NK-92 treated with Interleukin-12 subunit alpha and Interleukin-12 subunit beta, amount 100 ng/mL, for 24 hours (cell line): ENCODE measurements at regions not wholly inside any gene's neighbourhood (a gene's known extent, or its start where the extent isn't known, plus 50 kb on each side); places are given as distances from the start of the nearest gene placed in this dataset.
"Not testable (repeated sequence)": the region's sequence is repeated elsewhere in the genome, so short reads cannot be mapped to it uniquely, and the experiment has no call there.

Experiments used
- DNase-seq: peaks from one replicate; lab custom pipeline; 2025; lab: John Stamatoyannopoulos, UW

DNA sequence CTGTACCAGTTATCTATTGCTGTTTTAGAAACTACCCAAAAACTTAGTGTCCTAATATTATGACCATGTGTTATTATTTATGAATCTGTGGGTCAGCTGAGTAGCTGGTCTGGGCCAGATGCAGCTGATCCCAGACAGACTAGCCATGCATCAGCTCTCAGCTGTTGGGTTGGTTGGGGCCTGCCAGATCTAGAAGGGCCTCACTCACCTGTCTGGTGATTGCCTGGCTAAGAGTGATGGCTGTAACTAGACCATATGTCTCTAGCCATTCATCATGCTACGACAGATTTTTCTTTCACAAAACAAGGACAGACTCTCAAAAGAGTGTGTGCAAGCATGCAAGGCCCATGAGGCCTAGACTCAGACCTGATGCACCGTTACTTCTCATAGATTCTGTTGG is 403.2 kb downstream of the SAMD5 start:
- DNase-seq = no peak

DNA sequence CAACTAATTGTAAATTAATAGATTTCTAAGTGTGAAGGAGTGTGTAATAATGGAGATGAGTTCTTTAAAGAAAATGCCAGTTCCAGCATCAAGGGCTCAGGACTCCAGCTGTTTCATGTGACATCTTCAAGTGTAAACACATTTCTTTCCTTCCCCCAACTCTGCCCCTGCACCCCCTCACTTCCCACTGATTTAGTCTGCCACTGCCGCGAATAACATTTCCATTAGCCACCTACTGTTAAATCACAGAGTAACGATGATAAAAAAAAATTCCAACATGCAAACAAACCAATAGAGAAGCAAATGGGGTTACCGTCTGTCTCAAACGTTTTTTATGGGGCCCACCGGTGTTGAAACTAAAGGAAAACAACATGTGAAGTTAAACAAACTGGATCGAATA is 414.3 kb downstream of the SAMD5 start:
- no peak for DNase-seq

DNA sequence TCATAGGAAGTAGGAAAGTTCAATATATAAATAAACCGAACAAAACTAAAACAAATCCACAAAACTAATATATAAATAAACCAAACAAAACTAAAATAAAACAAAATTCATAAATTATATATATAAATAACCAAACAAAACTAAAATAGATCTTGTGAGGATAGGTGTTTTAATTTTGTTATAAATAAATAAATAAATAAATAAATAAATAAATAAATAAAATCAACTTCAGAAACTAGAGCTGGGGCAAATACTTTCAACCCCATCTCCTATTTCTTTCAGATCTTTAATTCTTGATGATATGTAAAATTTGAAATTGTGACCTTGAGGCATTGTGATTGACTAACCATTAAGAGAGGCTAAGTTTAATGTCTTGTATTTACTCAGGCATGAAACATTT is 416.1 kb downstream of the SAMD5 start:
- DNase-seq = no peak

DNA sequence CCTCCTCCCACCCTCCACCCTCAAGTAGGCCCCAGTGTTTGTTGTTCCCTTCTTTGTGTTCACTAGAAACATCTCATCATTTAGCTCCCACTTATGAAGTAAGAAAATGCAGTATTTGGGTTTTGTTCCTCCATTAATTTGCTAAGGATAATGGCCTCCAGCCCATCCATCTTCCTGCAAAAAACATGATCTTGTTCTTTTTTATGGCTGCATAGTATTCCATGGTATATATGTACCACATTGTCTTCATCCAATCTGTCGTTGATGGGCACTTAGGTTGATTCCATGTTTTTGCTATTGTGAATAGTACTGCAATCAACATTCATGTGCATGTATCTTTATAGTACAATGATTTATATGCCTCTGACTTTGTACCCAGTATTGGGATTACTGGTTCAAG is 416.8 kb upstream of the SASH1 start:
- no peak for DNase-seq

DNA sequence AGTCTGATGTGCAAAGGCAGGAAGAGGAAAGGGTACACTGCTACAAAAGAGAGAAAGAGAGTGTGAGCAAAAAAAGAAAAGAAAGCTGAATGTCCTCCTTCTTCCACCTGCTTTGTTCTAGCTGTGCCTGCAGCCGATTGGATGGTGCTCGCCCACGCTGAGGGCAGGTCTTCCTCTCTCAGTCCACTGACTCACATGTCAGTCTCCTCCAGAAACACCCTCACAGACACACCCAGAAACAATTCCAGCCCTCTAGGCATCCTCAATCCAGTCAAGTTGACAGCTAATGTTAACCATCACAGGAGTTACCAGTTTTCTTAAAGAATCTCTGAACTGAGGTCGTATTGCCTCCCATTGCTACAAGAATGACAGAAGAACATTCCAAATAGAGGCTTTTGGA is 411.9 kb upstream of the SASH1 start:
- no peak for DNase-seq

DNA sequence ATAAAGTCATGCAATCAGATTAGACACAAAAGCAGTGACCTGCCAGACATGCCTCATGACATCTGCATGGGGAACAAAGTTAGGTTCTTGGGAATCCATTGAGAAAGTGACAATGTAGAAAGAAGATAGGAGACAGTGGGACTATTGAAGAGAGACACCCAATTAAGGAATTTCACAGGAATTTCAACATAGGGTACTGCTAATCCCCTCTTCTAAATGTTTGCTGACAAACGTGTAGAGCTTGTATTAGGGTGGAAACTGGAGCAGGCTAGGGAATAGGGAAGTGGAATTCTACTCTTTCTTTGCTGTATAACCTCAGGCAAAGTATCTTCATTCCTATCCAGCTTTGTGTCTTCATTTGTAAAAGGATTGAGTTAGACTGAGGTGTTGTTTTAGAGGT is 409.4 kb upstream of the SASH1 start:
- DNase-seq = no peak

DNA sequence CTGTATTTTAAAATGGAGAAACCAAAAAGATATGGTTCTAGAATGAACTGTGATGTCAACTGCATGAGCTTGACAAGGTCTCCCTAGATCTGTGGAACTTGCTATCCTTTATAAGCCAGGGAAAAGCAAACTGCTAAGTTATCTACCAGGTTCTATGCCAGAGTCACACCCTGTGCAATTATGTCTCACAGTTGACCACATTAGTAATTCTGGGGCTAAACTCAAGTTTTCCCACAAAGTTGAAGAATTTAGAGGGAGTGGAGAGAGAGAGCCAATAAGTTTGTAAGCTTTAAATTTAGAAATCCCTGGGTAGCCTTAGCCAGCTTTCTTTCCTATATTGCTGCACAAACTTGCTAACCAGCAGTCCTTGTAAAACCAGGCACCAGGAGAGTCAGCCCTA is 407.0 kb upstream of the SASH1 start:
- no peak for DNase-seq

DNA sequence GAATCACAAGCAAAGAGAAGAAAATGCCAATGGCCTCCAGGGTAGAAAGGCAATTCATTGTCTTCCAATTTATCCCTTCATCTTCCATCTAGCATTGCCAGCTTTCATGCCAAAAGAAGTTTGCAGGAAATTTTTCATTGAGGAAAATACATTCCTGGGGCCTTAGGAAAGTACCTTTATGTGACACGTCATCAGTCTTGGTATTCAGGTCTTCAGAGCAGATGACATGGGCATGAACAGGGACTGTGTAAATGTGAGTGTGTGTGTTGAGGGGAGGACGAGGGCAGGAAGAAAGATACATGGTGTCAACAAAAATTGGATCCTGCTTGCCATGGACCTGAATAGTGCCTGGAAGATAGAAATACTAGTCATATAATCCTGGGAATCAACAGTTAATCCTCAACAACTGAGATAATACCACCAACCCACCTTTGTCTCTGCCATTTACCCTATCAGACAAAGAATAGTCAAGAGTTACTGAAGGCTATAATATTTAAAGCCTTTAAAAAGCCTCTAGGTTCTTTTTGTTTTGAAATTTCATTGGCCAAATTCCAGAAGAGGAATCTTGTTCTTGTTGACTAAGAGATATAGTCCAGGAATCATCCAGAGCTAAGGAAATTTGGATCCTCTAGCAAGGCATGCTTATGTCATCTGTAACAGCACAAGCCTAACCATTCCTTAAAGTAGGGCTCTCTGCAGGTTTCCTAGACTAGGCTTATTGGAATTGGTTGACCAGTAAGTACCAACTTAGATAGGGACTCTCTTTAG is 405.8 kb upstream of the SASH1 start:
- DNase-seq = no peak

DNA sequence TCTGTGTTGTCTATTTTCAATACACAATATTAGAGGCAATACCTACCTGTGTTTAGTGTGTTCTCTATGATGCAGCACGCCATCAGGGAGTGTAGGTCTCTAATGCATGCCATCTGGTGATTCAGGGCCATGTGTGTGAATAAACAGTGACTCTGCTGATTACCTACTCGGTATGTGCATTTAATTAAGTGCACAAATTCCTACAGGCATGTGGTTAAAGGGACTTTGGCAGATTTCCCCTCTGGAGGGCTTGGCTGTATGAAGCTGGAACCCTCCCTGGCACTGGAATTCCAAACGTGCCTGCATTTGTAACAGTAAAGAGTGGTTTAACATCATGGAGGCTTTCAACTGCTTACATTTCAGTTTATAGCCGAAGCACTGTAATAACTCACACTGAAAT is 401.5 kb upstream of the SASH1 start:
- no peak for DNase-seq

DNA sequence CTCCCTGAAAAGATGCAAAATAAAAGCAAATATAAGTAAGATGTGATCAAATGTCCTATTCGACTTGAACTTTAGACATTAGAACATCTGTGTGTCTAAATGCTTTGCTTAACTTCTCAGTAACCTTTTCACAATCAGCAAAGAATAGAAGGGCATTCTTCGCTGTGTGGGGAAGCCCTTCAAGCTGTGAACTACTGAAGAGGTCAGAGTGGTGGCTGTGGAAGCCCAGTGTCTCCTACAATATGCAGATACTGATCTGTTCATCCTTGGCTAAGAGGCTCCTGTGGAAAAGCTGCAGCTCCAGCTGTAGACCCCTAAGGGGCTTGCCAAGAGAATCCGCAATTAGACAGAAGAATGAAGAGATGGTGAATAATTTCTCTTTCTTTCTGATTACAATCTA is 400.3 kb upstream of the SASH1 start:
- DNase-seq = no peak

DNA sequence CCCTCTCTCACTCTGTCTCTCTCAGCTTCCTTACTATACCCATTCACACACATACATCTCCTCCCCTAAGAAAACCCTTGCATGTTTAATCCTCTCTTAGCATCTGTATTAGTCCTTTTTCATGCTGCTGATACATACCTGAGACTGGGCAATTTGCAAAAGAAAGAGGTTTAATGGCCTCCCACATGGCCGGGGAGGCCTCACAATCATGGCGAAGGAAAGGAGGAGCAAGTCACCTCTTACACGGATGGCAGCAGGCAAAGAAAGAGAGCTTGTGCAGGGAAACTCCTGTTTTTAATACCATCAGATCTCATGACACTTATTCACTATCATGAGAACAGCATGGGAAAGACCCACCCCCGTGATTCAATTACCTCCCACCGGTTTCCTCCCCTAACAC is 398.5 kb upstream of the SASH1 start:
- DNase-seq = no peak

DNA sequence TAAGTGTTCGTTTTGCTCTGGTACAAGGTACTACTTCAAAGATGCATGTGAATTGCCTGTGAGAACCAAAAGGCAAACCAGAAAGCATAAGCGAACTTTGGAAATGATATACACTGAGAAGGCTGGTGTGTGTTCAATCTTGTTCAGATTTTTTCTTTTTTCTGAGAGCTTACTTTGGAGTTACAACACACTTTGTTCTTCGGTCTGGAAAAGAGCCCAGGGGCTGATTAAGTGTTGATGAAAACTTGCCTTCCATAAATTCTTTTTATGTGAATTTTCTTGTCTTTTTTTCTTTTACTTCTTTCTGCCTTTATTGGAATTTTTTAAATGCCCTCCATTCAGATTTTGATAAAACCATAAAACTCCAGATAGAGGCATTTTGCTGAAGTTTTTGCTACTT is 395.1 kb upstream of the SASH1 start:
- DNase-seq = no peak

DNA sequence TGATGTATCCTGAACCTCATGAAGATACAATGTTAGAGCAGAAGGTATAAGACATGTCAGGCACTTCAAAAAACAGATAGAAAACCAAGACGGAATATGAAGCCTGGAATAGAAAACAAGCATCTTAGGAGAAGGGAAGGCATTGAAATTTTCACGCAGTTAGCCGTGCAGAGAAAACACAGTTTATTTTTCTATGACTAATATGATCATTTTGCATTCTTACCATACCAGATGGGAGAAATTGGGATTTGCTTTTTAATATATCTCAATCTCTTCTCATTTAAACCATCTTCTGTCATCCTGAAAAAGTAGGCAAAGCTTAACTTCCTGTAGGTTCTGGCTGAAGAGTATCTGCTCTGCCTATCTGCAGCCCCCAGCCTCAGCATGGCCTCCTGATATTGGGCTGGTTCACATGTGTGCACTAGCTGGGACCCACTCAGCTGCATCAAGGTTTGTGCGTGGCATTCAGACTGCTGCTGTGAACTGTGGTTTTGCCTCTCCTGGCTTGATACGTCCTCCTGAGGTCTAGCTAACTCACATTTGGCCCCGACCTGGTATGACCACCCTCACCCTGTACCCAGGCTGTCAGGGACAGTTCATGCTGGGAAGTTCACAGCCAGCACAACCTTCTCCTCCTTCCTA is 392.5 kb upstream of the SASH1 start:
- DNase-seq = no peak

DNA sequence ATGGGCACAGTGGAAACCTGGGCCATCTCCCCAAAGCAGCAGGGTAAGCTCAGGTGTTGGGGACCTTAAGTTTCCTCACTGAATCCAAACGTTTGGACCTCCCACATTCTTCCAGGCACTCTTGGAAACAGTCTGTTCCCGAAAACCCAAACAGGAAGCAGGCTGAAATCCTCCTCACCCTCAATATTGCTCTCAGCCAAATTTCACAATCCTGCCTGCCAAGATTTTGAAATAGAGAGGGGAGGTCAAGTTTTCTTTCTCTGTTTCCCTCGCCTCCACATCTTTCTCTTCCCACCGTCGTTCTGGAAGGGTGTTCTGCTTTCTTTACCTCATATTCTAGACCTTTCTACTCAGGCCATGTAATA is 392.0 kb upstream of the SASH1 start:
- no peak for DNase-seq

DNA sequence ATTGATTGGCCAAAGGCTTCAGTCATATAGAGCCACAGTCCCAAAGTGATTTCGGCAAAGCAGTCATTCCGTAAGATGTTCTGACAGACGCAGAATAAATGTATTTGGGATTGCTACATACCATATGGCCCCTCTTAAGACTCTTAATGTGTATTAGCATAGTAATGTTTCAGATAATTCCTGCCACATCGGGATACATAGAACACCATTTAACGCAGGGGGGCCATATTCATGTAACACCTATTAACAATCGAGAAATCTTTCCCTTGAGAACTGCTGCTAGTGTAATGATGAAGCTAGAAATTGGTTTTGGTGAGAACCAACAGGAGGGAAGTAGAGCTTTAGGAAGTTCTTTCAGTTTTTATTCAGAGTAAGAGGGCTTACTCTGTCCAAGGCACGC is 390.9 kb upstream of the SASH1 start:
- no peak for DNase-seq

DNA sequence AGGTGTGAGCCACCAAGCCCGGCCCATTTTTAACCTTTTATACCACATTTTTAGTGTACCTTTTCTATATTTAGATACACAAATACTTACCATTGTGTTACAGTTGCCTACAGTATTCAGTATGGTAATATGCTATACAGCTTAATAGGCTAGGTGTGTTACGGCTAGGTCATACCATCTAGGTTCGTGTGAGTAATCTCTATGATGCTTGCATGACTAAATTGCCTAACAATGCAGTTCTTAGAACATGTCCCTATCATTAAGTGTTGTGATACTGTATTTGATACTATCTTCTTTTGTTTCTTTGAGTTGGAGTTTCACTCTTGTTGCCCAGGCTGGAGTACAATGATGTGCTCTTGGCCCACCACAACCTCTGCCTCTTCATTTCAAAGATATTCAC is 387.7 kb upstream of the SASH1 start:
- no peak for DNase-seq

DNA sequence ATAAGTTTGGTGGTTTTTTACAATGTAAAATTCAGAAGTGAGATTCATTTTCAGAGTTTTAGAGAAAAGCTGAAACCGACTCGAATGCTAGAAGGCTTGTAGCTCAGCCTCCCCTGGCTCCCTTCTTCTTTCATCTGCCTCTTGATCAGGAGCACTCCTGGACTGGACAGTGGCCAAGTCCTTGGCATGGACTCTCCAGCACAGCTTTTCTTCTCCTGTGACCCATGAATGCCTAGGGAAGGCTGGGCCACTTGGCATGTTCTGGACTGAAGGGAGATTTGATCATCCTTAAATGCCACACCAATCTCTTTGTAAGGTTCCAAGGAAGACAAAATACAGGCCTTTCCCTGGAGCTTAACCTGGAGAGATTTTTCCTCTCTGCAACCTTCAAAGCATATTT is 384.0 kb upstream of the SASH1 start:
- DNase-seq = no peak

DNA sequence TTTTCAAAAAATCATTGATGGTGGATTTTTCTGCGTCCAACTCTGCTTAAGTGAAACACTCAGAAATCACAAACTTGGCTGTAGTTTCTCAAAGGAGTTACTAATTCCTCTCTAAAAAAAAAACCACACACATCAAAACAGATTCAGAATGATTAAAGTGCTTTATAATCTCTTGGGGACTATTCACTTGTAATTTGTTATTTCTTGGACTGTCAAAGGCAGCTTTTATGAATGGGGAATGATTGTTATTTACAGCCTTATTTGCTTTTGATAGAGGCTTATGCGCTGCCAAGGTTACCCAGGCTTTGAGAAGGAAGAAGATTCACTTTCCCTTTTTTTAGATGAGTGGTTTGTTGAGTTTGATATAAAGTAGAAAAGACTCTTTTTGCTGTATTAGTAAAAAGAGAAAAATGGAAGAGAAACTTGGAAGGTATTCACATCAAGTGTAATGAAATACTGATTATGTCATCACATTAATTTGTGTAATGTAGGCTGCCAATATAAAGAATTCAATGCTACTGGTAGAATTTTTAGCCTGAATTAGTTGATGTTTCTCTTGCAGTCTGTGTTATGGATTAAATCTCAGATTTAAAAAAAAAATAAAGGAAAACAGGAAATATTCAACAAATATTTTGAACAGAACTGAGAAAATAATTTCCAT is 381.0 kb upstream of the SASH1 start:
- no peak for DNase-seq

DNA sequence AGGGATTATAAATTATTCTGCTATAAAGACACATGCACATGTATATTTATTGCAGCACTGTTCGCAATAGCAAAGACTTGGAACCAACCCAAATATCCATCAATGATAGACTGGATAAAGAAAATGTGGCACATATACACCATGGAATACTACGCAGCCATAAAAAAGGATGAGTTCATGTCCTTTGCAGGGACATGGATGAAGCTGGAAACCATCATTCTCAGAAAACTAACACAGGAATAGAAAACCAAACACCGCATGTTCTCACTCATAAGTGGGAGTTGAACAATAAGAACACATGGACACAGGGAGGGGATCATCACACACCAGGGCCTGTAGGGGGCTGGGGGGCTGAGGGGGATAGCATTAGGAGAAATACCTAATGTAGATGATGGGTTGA is 377.2 kb upstream of the SASH1 start:
- DNase-seq = not testable (repeated sequence)

DNA sequence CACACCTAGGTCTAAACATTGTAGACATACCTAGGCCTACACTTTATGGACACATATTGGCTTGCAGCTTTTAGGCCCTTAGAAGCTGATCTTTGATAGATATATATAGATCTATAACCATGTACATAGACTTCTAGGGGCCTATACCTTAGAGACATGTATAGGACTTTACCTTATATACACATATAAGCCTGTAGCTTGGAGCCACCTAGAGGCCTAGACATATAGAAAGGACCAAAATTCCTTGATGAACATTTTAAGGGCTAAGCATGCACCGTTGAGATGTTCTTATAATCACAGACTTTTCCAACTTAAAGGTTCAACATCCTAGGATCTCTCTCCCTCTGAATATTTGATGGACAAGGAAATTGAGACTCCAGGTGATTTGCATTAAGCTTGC is 371.7 kb upstream of the SASH1 start:
- no peak for DNase-seq

DNA sequence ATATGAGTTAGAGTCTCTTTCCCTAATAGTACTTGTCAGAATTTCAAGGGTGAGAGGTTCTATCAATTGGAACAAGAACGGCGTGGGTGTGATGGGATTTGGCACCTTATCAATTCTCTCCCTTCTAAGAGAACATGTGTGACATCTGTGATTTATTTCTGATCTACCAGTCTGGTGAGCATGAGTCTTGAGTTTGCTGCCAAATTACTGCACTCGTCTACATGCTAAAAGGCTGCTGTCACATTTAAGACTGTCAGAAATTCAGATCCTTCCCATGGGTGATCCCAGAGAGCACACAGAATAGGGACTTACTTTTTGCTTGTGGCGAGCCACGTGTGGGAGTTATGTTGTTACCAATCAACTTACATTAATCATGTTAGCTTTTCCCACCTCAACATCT is 370.2 kb upstream of the SASH1 start:
- no peak for DNase-seq

DNA sequence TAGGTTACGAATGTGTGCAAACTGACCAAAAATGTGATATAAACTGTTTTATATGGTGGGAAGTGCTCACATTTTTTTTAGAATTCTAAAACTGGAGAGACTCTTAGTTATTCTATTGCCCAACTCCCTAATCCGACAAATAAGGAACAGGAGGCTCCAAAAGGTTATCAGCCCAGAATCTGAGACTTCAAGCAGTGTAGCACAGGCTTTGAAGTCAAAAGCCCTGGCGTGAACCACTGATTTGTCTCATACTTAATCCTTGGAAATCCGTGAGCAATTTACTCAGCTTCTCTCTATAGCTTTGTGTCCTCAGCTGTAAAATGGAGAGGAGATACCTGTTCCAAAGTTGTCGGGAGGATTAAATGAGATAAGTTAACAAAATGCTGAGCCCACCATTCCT is 368.8 kb upstream of the SASH1 start:
- DNase-seq = no peak

DNA sequence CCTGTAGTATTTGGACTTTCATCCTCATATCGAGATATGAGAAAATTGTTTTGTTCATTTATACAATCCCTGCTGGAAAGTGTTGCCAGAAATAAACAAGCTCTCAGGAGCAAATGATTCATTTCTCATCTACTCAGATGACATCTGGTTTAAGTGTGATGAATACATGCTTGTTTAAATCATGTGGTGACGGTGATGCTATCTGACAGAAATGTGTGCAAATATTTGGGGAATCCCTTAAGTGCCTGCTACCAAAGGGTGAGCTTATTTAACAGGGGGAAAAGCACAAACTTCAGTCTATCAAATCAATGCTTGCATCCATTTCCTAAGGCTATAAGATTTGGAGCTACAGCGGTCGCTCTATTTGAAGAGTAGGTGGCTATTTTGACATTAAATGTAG is 368.3 kb upstream of the SASH1 start:
- no peak for DNase-seq
